Effector memory CD4-positive, alpha-beta T cell (primary cell): ENCODE measurements at regions not wholly inside any gene's neighbourhood (a gene's known extent, or its start where the extent isn't known, plus 50 kb on each side); places are given as distances from the start of the nearest gene placed in this dataset.

Experiments
- DNase-seq, 3 donors: peaks; one replicate each; pipeline ENCODE4 v3.0.0-alpha.2; 2020
- H3K27ac ChIP-seq: 2 replicates; pipeline ENCODE4 v1.7.0; 2013; ENCODE audit warnings: mild to moderate bottlenecking, low read length, moderate library complexity; ENCODE audit not compliant: insufficient read depth, poor library complexity, severe bottlenecking
- H3K27me3 ChIP-seq: replicated peaks from 2 replicates; pipeline ENCODE4 v1.7.0; 2013; ENCODE audit warnings: mild to moderate bottlenecking, low read length; ENCODE audit not compliant: insufficient read depth, control insufficient read depth, poor library complexity, severe bottlenecking
- H3K36me3 ChIP-seq: 2 replicates; pipeline ENCODE4 v1.7.0; 2013; ENCODE audit warnings: mild to moderate bottlenecking, low read length, moderate library complexity; ENCODE audit not compliant: control insufficient read depth, insufficient read depth
- H3K4me1 ChIP-seq: 2 replicates; pipeline ENCODE4 v1.7.0; 2013; ENCODE audit warnings: low read length, mild to moderate bottlenecking; ENCODE audit not compliant: control insufficient read depth, insufficient read depth, poor library complexity, severe bottlenecking
- H3K4me3 ChIP-seq: 2 replicates; pipeline ENCODE4 v1.7.0; 2013; ENCODE audit warnings: low read length, low read depth, mild to moderate bottlenecking; ENCODE audit not compliant: insufficient read depth, poor library complexity, severe bottlenecking
- H3K9me3 ChIP-seq: 2 replicates; pipeline ENCODE4 v1.7.0; 2013; ENCODE audit warnings: mild to moderate bottlenecking, low read length, moderate library complexity; ENCODE audit not compliant: control insufficient read depth

- Histone ChIP-seq H3K9me3 (no peaks in the 10 kb centered on the region), H3K4me1 (no peaks in the 10 kb centered on the region), H3K36me3 (no peaks in the 10 kb centered on the region), H3K27me3 (no peaks in the 10 kb centered on the region), H3K27ac (no peak overlapping the region), H3K4me3 (no peak overlapping the region)
- DNase-seq, result no peak
Observed at GRCh38 chr5:25393256-25393655, 748.5 kb upstream of the CDH10 start.

GRCh38 chr5:25387953-25388352, 743.2 kb upstream of the CDH10 start:
- Histone ChIP-seq H3K4me3 (no peak overlapping the region), H3K4me1 (no peaks in the 10 kb centered on the region), H3K27me3 (no peaks in the 10 kb centered on the region), H3K27ac (no peak overlapping the region), H3K9me3 (no peaks in the 10 kb centered on the region), H3K36me3 (no peaks in the 10 kb centered on the region)
- DNase-seq, result no peak

- no peak overlapping the region for H3K4me3 ChIP-seq
- no peaks in the 10 kb centered on the region for H3K4me1 ChIP-seq
- no peaks in the 10 kb centered on the region for H3K9me3 ChIP-seq
- no peaks in the 10 kb centered on the region for H3K36me3 ChIP-seq
- no peaks in the 10 kb centered on the region for H3K27me3 ChIP-seq
- H3K27ac ChIP-seq, result no peak overlapping the region
- no peak for DNase-seq
Observed at GRCh38 chr5:25362799-25363198, 718.0 kb upstream of the CDH10 start.

GRCh38 chr5:25358919-25359318, 714.1 kb upstream of the CDH10 start:
- Histone ChIP-seq H3K9me3 (no peaks in the 10 kb centered on the region), H3K27me3 (no peaks in the 10 kb centered on the region), H3K27ac (no peak overlapping the region), H3K4me3 (no peak overlapping the region), H3K4me1 (no peaks in the 10 kb centered on the region), H3K36me3 (no peaks in the 10 kb centered on the region)
- no peak for DNase-seq

- Histone ChIP-seq H3K4me3 (no peak overlapping the region), H3K36me3 (no peaks in the 10 kb centered on the region), H3K4me1 (no peaks in the 10 kb centered on the region), H3K27ac (no peak overlapping the region), H3K9me3 (no peaks in the 10 kb centered on the region), H3K27me3 (no peaks in the 10 kb centered on the region)
- no peak for DNase-seq
Observed at GRCh38 chr5:25357605-25358004, 712.8 kb upstream of the CDH10 start.

- no peaks in the 10 kb centered on the region for H3K4me1 ChIP-seq
- H3K4me3 ChIP-seq, result no peak overlapping the region
- no peak for DNase-seq
- H3K9me3 ChIP-seq, result no peaks in the 10 kb centered on the region
- no peaks in the 10 kb centered on the region for H3K27me3 ChIP-seq
- H3K27ac ChIP-seq, result no peak overlapping the region
- H3K36me3 ChIP-seq, result no peaks in the 10 kb centered on the region
Observed at GRCh38 chr5:25349746-25350145, 705.0 kb upstream of the CDH10 start.

- H3K4me3 ChIP-seq, result no peak overlapping the region
- DNase-seq, result no peak
- H3K36me3 ChIP-seq, result no peaks in the 10 kb centered on the region
- H3K4me1 ChIP-seq, result no peaks in the 10 kb centered on the region
- no peak overlapping the region for H3K27ac ChIP-seq
- no peaks in the 10 kb centered on the region for H3K9me3 ChIP-seq
- H3K27me3 ChIP-seq, result no peaks in the 10 kb centered on the region
Observed at GRCh38 chr5:25345240-25345771, 700.5 kb upstream of the CDH10 start.

GRCh38 chr5:25339541-25339940, 694.8 kb upstream of the CDH10 start:
- H3K4me3 ChIP-seq, result no peak overlapping the region
- no peak for DNase-seq
- no peaks in the 10 kb centered on the region for H3K4me1 ChIP-seq

GRCh38 chr5:25334350-25334749, 689.6 kb upstream of the CDH10 start:
- Histone ChIP-seq H3K27me3 (no peaks in the 10 kb centered on the region), H3K4me3 (no peak overlapping the region), H3K9me3 (no peaks in the 10 kb centered on the region), H3K36me3 (no peaks in the 10 kb centered on the region), H3K4me1 (no peaks in the 10 kb centered on the region), H3K27ac (no peak overlapping the region)
- no peak for DNase-seq

More at GRCh38 chr5:25339541-25339940, 694.8 kb upstream of the CDH10 start:
- no peaks in the 10 kb centered on the region for H3K36me3 ChIP-seq
- no peaks in the 10 kb centered on the region for H3K9me3 ChIP-seq
- H3K27me3 ChIP-seq, result no peaks in the 10 kb centered on the region
- H3K27ac ChIP-seq, result no peak overlapping the region

GRCh38 chr5:25330721-25331120, 685.9 kb upstream of the CDH10 start:
- Histone ChIP-seq H3K27me3 (no peaks in the 10 kb centered on the region), H3K4me3 (no peak overlapping the region), H3K4me1 (no peaks in the 10 kb centered on the region), H3K9me3 (no peaks in the 10 kb centered on the region), H3K36me3 (no peaks in the 10 kb centered on the region), H3K27ac (no peak overlapping the region)
- no peak for DNase-seq

- Histone ChIP-seq H3K27ac (no peak overlapping the region), H3K9me3 (no peaks in the 10 kb centered on the region), H3K27me3 (no peaks in the 10 kb centered on the region), H3K4me1 (no peaks in the 10 kb centered on the region), H3K36me3 (no peaks in the 10 kb centered on the region), H3K4me3 (no peak overlapping the region)
- no peak for DNase-seq
Observed at GRCh38 chr5:25327172-25327571, 682.4 kb upstream of the CDH10 start.
